ENCODE measurements at regions not wholly inside any gene's neighbourhood (a gene's known extent, or its start where the extent isn't known, plus 50 kb on each side); places are given as distances from the start of the nearest gene placed in this dataset.

DNA sequence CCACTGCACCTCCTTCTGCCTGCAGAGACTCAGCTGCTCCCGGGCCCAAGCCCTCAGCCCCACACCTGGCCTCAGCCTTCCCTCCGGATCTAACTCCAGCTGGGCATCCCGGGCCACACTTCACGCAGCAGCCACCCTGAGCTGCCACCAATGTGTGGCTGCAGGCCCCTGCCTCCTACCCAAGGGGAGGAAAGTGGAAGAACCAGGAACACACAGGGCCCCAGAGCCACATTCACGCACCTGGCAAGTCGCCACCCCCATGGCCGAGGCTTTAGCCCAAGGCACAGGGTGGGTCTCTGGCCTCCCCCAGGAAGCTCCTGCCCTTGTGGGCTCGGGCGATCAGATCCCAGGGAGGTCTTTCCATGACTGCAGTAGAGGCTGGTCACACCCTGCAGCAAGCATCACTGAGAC lies 345.6 kb downstream of the CTTN start:
- no peaks in the 10 kb centered on the region for H3K9me3 ChIP-seq (ENCODE audit: control insufficient read depth, insufficient read depth, low read length)

DNA sequence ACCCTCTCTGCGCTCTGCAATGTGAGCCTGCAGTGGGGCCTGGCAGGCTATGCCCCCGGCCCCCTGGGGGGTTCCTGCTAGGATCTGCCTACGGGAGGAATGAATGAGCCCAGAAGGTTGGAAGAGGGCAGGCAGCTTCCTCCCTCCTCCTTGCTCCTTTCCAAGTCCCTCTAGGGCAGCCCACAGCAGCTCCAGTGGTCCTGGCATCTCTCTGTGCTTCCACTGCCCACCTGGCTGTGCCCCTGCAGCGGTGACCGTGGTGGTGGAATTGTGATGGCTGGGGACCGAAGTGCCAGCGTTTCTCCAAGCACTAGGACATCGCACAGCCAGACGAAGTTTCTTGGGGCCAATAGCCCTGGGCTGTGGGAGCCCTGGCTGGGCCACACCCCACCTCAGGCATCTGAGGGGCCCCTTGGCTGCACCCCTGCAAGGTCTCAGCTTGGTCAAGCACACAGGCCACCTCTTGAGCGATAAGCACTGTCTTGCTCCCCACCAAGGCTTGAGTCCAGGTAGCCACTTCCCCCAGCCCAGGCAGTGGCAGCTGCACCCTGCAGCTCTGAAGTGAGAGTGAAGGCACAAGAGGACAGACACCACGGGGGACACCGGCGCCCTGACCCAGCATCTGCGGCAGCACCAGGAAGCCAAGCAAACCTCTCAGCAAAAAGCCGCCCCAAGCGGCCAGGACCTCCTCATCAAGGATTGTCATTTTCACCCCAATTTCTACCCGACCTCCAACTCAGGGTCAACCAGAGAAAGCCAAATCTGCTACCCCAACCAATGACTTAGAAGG lies 346.3 kb downstream of the CTTN start:
- no peak overlapping the region for H3K4me3 ChIP-seq (ENCODE audit: low read depth, low read length)
- H3K9me3 ChIP-seq (ENCODE audit: control insufficient read depth, insufficient read depth, low read length): no peaks in the 10 kb centered on the region
- no peak overlapping the region for H3K9ac ChIP-seq (ENCODE audit: low read depth, low read length)
- H3K36me3 ChIP-seq (ENCODE audit: control insufficient read depth, insufficient read depth, low read length): no peaks in the 10 kb centered on the region
- no peaks in the 10 kb centered on the region for H3K27me3 ChIP-seq (ENCODE audit: control insufficient read depth, insufficient read depth, low read length)
- H3K4me1 ChIP-seq (ENCODE audit: control insufficient read depth, insufficient read depth, low read length): peaks cover 8% of the 10 kb centered on the region

More for the DNA sequence above, 345.6 kb downstream of the CTTN start:
- H3K4me3 ChIP-seq (ENCODE audit: low read depth, low read length): no peak overlapping the region
- no peak overlapping the region for H3K9ac ChIP-seq (ENCODE audit: low read depth, low read length)
- H3K27me3 ChIP-seq (ENCODE audit: control insufficient read depth, insufficient read depth, low read length): no peaks in the 10 kb centered on the region
- peaks cover 8% of the 10 kb centered on the region for H3K4me1 ChIP-seq (ENCODE audit: control insufficient read depth, insufficient read depth, low read length)
- no peaks in the 10 kb centered on the region for H3K36me3 ChIP-seq (ENCODE audit: control insufficient read depth, insufficient read depth, low read length)

DNA sequence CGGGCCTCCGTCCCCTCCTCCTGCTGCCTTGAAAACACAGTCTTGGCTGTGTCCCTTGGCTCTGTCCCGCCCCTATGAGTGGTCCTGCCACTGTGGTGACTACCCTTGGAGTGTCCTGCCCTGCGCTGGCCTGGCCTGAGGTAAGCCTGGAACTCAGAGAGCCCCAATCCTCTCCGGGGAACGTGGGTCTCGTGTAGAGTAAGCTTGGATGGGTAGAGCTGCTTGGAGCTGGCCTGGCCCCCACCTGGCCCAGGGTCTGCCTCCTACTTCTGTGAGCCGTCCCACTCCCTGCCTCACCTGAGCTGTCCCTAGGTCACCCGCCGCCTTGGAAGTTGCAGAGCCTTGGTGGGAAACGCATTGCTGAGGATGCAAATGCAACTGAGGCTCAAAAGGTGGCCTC lies 347.1 kb downstream of the CTTN start:
- Histone ChIP-seq H3K4me1 (ENCODE audit: control insufficient read depth, insufficient read depth, low read length) (peaks cover 8% of the 10 kb centered on the region), H3K9ac (ENCODE audit: low read depth, low read length) (no peak overlapping the region), H3K27me3 (ENCODE audit: control insufficient read depth, insufficient read depth, low read length) (no peaks in the 10 kb centered on the region), H3K9me3 (ENCODE audit: control insufficient read depth, insufficient read depth, low read length) (no peaks in the 10 kb centered on the region), H3K36me3 (ENCODE audit: control insufficient read depth, insufficient read depth, low read length) (no peaks in the 10 kb centered on the region), H3K4me3 (ENCODE audit: low read depth, low read length) (no peak overlapping the region)

DNA sequence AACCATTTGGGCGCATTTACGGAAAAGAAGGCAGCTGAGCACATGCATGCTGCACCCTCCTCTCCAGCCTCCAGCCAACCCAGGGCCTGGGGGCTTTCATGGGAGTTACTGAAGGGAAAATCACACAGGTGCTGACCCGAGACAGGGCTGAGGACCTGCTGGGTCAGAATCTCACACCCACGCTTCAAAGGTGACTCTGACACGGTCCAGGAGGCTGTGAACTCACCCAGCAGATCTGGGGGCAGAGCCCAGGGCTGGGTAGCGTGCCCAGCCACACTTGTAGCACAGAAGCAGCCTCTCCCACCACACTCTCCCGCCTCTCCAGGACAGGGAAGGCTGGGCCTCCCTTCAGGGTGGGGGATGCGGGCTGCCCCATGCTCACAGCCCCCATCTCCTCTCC lies 347.6 kb downstream of the CTTN start:
- H3K4me1 ChIP-seq (ENCODE audit: control insufficient read depth, insufficient read depth, low read length): peaks cover 8% of the 10 kb centered on the region
- no peaks in the 10 kb centered on the region for H3K27me3 ChIP-seq (ENCODE audit: control insufficient read depth, insufficient read depth, low read length)
- H3K4me3 ChIP-seq (ENCODE audit: low read depth, low read length): no peak overlapping the region
- no peak overlapping the region for H3K9ac ChIP-seq (ENCODE audit: low read depth, low read length)
- no peaks in the 10 kb centered on the region for H3K36me3 ChIP-seq (ENCODE audit: control insufficient read depth, insufficient read depth, low read length)
- peaks cover 1% of the 10 kb centered on the region for H3K9me3 ChIP-seq (ENCODE audit: control insufficient read depth, insufficient read depth, low read length)

DNA sequence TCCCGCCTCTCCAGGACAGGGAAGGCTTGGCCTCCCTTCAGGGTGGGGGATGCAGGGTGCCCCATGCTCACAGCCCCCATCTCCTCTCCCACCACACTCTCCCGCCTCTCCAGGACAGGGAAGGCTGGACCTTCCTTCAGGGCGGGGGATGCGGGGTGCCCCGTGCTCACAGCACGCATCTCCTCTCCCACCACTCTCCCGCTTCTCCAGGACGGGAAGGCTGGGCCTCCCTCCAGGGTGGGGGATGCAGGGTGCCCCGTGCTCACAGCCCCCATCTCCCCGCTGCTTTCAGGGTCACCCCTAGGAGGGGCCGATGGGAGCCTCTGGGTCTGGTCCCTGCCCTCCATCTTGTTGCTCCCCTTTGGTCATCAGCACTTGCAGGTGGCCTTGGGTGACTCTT lies 348.0 kb downstream of the CTTN start:
- H3K27me3 ChIP-seq (ENCODE audit: control insufficient read depth, insufficient read depth, low read length): no peaks in the 10 kb centered on the region
- no peaks in the 10 kb centered on the region for H3K36me3 ChIP-seq (ENCODE audit: control insufficient read depth, insufficient read depth, low read length)
- peaks cover 8% of the 10 kb centered on the region for H3K4me1 ChIP-seq (ENCODE audit: control insufficient read depth, insufficient read depth, low read length)
- H3K9ac ChIP-seq (ENCODE audit: low read depth, low read length): no peak overlapping the region
- H3K4me3 ChIP-seq (ENCODE audit: low read depth, low read length): no peak overlapping the region
- H3K9me3 ChIP-seq (ENCODE audit: control insufficient read depth, insufficient read depth, low read length): peaks cover 5% of the 10 kb centered on the region

DNA sequence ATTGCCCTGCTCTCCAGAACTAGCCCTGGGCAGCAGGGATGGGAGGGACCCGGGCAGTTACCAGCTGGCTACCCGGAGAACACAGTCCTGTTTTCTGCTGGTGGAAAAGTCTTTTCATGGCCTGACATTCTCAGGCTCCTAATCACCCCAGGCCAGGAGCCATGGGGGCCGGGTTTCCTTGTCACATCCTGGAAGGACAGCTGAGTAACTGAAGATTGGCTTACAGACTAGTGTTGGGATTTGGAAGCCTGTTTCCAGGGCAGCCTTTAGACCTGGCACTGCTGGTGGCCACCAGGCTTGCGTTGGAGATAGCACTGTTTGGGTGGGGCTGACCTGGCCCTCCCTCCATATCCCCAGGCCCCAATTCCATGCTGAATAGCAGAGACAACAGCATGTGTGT lies 349.0 kb downstream of the CTTN start:
- Histone ChIP-seq H3K9me3 (ENCODE audit: control insufficient read depth, insufficient read depth, low read length) (peaks cover 5% of the 10 kb centered on the region), H3K36me3 (ENCODE audit: control insufficient read depth, insufficient read depth, low read length) (no peaks in the 10 kb centered on the region), H3K27me3 (ENCODE audit: control insufficient read depth, insufficient read depth, low read length) (no peaks in the 10 kb centered on the region), H3K4me3 (ENCODE audit: low read depth, low read length) (no peak overlapping the region), H3K4me1 (ENCODE audit: control insufficient read depth, insufficient read depth, low read length) (peaks cover 3% of the 10 kb centered on the region), H3K9ac (ENCODE audit: low read depth, low read length) (no peak overlapping the region)

DNA sequence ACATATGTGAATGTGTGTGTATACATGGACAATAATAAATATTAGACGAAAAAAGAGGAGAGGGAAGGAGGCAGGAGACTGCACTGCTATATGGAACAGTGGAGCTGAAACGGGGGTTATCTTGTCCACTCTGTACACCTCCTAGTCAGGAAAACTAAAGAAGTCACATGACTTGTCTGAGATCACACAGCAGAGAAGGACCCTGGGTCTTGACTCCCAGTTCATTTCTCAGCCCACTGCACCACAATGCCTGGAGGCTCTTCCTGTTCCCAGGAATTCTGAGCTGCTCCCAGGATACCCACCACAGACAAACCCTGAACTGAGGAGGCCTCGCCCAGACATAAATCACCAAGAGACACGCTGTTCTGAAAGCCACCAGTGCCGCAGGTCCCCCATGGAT lies 349.6 kb downstream of the CTTN start:
- H3K4me1 ChIP-seq (ENCODE audit: control insufficient read depth, insufficient read depth, low read length): peaks cover 2% of the 10 kb centered on the region
- no peaks in the 10 kb centered on the region for H3K36me3 ChIP-seq (ENCODE audit: control insufficient read depth, insufficient read depth, low read length)
- H3K9me3 ChIP-seq (ENCODE audit: control insufficient read depth, insufficient read depth, low read length): peaks cover 5% of the 10 kb centered on the region
- H3K27me3 ChIP-seq (ENCODE audit: control insufficient read depth, insufficient read depth, low read length): no peaks in the 10 kb centered on the region
- no peak overlapping the region for H3K9ac ChIP-seq (ENCODE audit: low read depth, low read length)
- no peak overlapping the region for H3K4me3 ChIP-seq (ENCODE audit: low read depth, low read length)

DNA sequence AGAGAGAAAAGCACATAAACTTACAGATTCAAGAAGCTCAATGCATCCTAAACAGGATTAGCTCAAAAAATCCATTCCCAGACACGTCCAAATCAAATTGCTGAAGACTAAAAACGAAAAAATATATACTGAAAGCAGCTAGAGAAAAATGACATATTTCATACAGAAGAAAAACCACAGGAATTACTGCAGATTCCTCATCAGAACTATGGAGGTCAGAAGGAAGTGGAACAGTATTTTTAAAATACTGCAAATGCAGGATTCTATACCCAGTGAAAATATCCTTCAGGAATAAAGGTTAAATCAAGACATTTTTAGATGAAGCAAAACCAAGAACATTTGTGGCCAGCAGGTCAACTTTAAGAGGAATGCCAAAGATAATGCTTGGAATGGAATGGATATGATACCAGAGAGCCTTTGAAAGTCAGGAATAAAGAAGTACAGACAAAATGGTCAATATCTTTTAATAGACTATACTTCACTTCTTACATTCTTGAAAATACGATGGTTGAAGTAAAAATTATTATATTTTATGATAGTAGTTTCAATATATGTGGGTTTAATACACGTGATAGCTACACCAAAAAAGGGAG lies 352.9 kb downstream of the CTTN start:
- Histone ChIP-seq H3K9me3 (ENCODE audit: control insufficient read depth, insufficient read depth, low read length) (peaks cover 5% of the 10 kb centered on the region), H3K27me3 (ENCODE audit: control insufficient read depth, insufficient read depth, low read length) (no peaks in the 10 kb centered on the region), H3K4me3 (ENCODE audit: low read depth, low read length) (no peak overlapping the region), H3K4me1 (ENCODE audit: control insufficient read depth, insufficient read depth, low read length) (peaks cover 4% of the 10 kb centered on the region), H3K9ac (ENCODE audit: low read depth, low read length) (no peak overlapping the region), H3K36me3 (ENCODE audit: control insufficient read depth, insufficient read depth, low read length) (no peaks in the 10 kb centered on the region)

DNA sequence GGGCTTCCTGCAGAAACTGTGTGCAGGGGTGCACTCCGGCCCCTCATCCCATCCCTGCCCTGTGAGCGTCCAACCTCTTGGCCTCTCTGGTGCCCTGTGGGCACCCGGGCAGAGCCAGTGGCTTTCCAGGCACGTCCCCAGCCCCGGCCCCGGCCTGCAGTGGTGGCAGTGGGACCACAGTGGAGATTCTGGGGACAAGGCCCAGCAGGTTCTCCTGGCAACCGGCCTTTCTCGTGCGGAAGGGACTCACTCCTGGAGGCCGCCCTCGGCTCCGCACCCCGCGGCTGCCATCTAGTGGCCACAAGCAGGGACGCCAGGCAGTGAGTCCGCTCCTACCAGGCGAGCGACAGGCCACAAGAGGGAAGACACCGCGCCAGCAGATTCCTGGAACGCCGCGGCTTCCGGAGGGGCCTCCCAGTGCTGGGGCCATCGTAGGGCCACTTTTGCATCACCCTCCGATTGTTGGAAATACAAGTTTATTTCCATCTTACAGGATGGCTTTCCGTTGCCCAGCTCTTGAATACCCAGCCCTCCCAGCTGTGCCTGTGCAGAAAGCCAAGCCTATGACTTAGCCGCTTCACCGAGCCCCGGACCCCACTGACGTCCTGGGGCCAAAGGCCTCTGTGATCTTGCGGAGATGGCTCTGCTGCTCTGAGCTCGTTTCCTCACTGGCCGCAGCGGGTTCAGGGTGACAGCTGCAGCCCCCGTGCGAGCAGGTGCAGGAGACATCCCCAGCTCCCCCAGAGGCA lies 357.3 kb downstream of the CTTN start:
- Histone ChIP-seq H3K4me1 (ENCODE audit: control insufficient read depth, insufficient read depth, low read length) (peaks cover 4% of the 10 kb centered on the region), H3K9me3 (ENCODE audit: control insufficient read depth, insufficient read depth, low read length) (peaks cover 5% of the 10 kb centered on the region), H3K9ac (ENCODE audit: low read depth, low read length) (no peak overlapping the region), H3K4me3 (ENCODE audit: low read depth, low read length) (no peak overlapping the region), H3K27me3 (ENCODE audit: control insufficient read depth, insufficient read depth, low read length) (no peaks in the 10 kb centered on the region), H3K36me3 (ENCODE audit: control insufficient read depth, insufficient read depth, low read length) (no peaks in the 10 kb centered on the region)

DNA sequence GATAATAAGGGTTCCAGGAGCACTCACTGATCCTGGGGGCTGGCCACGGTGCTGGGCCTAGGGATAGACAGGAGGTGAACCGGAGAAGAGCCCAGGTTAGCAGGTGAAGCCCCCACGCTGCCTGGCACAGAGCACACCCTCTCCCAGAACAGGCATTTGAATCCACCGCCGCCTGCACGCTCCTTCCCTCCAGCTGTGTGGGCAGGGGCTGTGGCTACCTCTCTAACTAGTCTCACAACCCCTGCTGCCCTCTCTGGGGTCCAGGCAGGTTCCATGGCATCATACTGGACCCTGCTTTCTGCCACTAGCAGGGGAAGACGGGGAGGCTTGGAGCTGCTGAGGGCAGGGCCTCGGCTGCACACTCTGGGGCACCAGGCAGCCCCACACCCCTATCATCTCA lies 358.0 kb downstream of the CTTN start:
- peaks cover under 1% of the 10 kb centered on the region for H3K9me3 ChIP-seq (ENCODE audit: control insufficient read depth, insufficient read depth, low read length)
- H3K27me3 ChIP-seq (ENCODE audit: control insufficient read depth, insufficient read depth, low read length): no peaks in the 10 kb centered on the region
- peaks cover 4% of the 10 kb centered on the region for H3K36me3 ChIP-seq (ENCODE audit: control insufficient read depth, insufficient read depth, low read length)
- no peak overlapping the region for H3K4me3 ChIP-seq (ENCODE audit: low read depth, low read length)
- peaks cover 4% of the 10 kb centered on the region for H3K4me1 ChIP-seq (ENCODE audit: control insufficient read depth, insufficient read depth, low read length)
- H3K9ac ChIP-seq (ENCODE audit: low read depth, low read length): no peak overlapping the region

DNA sequence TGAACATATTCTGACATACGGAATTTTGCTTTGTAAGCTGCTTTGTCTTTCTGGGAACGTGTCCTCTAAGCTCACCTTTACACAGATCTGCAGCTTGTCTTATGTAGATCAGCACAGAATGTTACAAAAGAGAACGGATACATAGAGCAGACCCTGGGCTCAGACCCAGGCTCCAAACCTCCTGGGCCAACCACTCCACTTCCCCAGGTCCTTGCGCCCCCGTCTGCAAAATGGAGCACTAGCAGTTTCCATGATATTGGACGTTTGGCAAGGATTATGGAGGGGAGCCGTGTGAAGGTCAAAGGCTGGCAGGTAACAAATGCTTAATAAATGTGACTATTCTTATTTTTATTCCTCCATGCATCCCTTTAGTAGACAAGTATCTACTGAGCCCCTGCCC lies 358.4 kb downstream of the CTTN start:
- H3K4me1 ChIP-seq (ENCODE audit: control insufficient read depth, insufficient read depth, low read length): peaks cover 4% of the 10 kb centered on the region
- H3K9me3 ChIP-seq (ENCODE audit: control insufficient read depth, insufficient read depth, low read length): no peaks in the 10 kb centered on the region
- peaks cover 5% of the 10 kb centered on the region for H3K36me3 ChIP-seq (ENCODE audit: control insufficient read depth, insufficient read depth, low read length)
- H3K9ac ChIP-seq (ENCODE audit: low read depth, low read length): no peak overlapping the region
- H3K27me3 ChIP-seq (ENCODE audit: control insufficient read depth, insufficient read depth, low read length): no peaks in the 10 kb centered on the region
- no peak overlapping the region for H3K4me3 ChIP-seq (ENCODE audit: low read depth, low read length)

DNA sequence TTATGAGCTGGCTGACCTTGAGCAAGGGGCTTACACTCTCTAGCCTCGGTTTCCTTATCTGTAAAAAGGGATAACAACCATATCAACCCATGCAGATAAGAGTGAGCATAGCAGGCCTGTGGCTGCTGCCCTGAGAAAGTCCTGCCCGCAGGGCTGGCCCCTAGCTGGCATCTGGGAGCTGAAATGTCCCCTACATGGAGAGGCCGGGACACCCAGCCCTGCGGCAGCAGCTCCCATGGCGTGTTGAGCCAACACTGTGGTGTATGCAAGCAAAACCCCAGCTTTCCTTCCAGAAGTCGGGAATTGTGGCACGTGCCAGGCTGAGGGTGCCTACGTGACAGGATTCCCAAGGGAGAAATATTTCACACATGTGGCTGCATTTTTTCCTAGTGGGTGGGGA lies 358.9 kb downstream of the CTTN start:
- Histone ChIP-seq H3K9ac (ENCODE audit: low read depth, low read length) (no peak overlapping the region), H3K27me3 (ENCODE audit: control insufficient read depth, insufficient read depth, low read length) (no peaks in the 10 kb centered on the region), H3K36me3 (ENCODE audit: control insufficient read depth, insufficient read depth, low read length) (peaks cover 5% of the 10 kb centered on the region), H3K9me3 (ENCODE audit: control insufficient read depth, insufficient read depth, low read length) (no peaks in the 10 kb centered on the region), H3K4me3 (ENCODE audit: low read depth, low read length) (no peak overlapping the region), H3K4me1 (ENCODE audit: control insufficient read depth, insufficient read depth, low read length) (peaks cover 4% of the 10 kb centered on the region)

Data from iPS-15b (cell line).